ENCODE measurements at regions not wholly inside any gene's neighbourhood (a gene's known extent, or its start where the extent isn't known, plus 50 kb on each side); places are given as distances from the start of the nearest gene placed in this dataset.
"Not testable (repeated sequence)": the region's sequence is repeated elsewhere in the genome, so short reads cannot be mapped to it uniquely, and the experiment has no call there.

GRCh38 chrX:106356580-106356979, 188.5 kb downstream of the PWWP3B start:
- no peak for DNase-seq (ENCODE audit: low read depth in 2 of 2)

- no peak for DNase-seq (ENCODE audit: low read depth in 2 of 2)
Observed at GRCh38 chrX:106363214-106363613, 195.1 kb downstream of the PWWP3B start.

- no peak for DNase-seq (ENCODE audit: low read depth in 2 of 2)
Observed at GRCh38 chrX:106378616-106379015, 210.5 kb downstream of the PWWP3B start.

GRCh38 chrX:106391284-106391911, 220.4 kb upstream of the RADX start:
- DNase-seq (ENCODE audit: low read depth in 2 of 2): no peak

- no peak for DNase-seq (ENCODE audit: low read depth in 2 of 2)
Observed at GRCh38 chrX:106392346-106392745, 219.4 kb upstream of the RADX start.

GRCh38 chrX:106397788-106398538, 213.8 kb upstream of the RADX start:
- no peak for DNase-seq (ENCODE audit: low read depth in 2 of 2)

GRCh38 chrX:106401965-106402559, 209.7 kb upstream of the RADX start:
- DNase-seq (ENCODE audit: low read depth in 2 of 2): no peak

GRCh38 chrX:106404512-106404911, 207.3 kb upstream of the RADX start:
- DNase-seq (ENCODE audit: low read depth in 2 of 2): no peak

- no peak for DNase-seq (ENCODE audit: low read depth in 2 of 2)
Observed at GRCh38 chrX:106415276-106415895, 196.4 kb upstream of the RADX start.

- no peak for DNase-seq (ENCODE audit: low read depth in 2 of 2)
Observed at GRCh38 chrX:106436691-106437090, 175.1 kb upstream of the RADX start.

GRCh38 chrX:106437407-106437806, 174.4 kb upstream of the RADX start:
- DNase-seq (ENCODE audit: low read depth in 2 of 2): no peak

- DNase-seq (ENCODE audit: low read depth in 2 of 2): no peak
Observed at GRCh38 chrX:106450405-106450804, 161.4 kb upstream of the RADX start.

GRCh38 chrX:106451933-106452332, 159.8 kb upstream of the RADX start:
- DNase-seq (ENCODE audit: low read depth in 2 of 2): no peak

- DNase-seq (ENCODE audit: low read depth in 2 of 2): no peak
Observed at GRCh38 chrX:106454991-106455390, 156.8 kb upstream of the RADX start.

GRCh38 chrX:106457802-106458201, 154.0 kb upstream of the RADX start:
- DNase-seq (ENCODE audit: low read depth in 2 of 2): no peak

GRCh38 chrX:106467422-106467821, 144.4 kb upstream of the RADX start:
- DNase-seq (ENCODE audit: low read depth in 2 of 2): no peak

- no peak for DNase-seq (ENCODE audit: low read depth in 2 of 2)
Observed at GRCh38 chrX:106467943-106468342, 143.8 kb upstream of the RADX start.

GRCh38 chrX:106468433-106468832, 143.3 kb upstream of the RADX start:
- DNase-seq (ENCODE audit: low read depth in 2 of 2): no peak

GRCh38 chrX:106479920-106480319, 131.9 kb upstream of the RADX start:
- no peak for DNase-seq (ENCODE audit: low read depth in 2 of 2)

GRCh38 chrX:106481341-106481740, 130.4 kb upstream of the RADX start:
- peak in 1 of 2 donors; percentile 4 for DNase-seq (ENCODE audit: low read depth in 2 of 2)

GRCh38 chrX:106484233-106484632, 127.5 kb upstream of the RADX start:
- DNase-seq (ENCODE audit: low read depth in 2 of 2): peak in 1 of 2 donors; percentile 4

GRCh38 chrX:106493210-106493816, 118.5 kb upstream of the RADX start:
- not testable (repeated sequence) for DNase-seq (ENCODE audit: low read depth in 2 of 2)

Measured in stimulated activated CD8-positive, alpha-beta memory T cell treated with anti-CD3 and anti-CD28 coated beads, Interleukin-15, amount 100 ng/mL, for 48 hours (primary cell).